Mesodermal cell (in vitro differentiated cells): ENCODE measurements at regions not wholly inside any gene's neighbourhood (a gene's known extent, or its start where the extent isn't known, plus 50 kb on each side); places are given as distances from the start of the nearest gene placed in this dataset.

Experiments
- H3K27ac ChIP-seq: 2 replicates; pipeline ENCODE4 v1.7.0; 2013; ENCODE audit warnings: mild to moderate bottlenecking, low read depth, low read length, moderate library complexity; ENCODE audit not compliant: severe bottlenecking
- H3K36me3 ChIP-seq: 2 replicates; pipeline ENCODE4 v1.7.1; 2013; ENCODE audit warnings: mild to moderate bottlenecking, low read length, moderate library complexity; ENCODE audit not compliant: control insufficient read depth, insufficient read depth
- H3K4me1 ChIP-seq: one replicate; pipeline ENCODE4 v1.7.1; 2013; ENCODE audit warnings: mild to moderate bottlenecking, low read length; ENCODE audit not compliant: insufficient read depth, control insufficient read depth, poor library complexity, severe bottlenecking
- H3K4me3 ChIP-seq: 2 replicates; pipeline ENCODE4 v1.7.0; 2013; ENCODE audit warnings: low read length, control low read depth, mild to moderate bottlenecking; ENCODE audit not compliant: insufficient read depth, poor library complexity, severe bottlenecking; ENCODE audit errors: extremely low read depth
- H3K9me3 ChIP-seq: 2 replicates; pipeline ENCODE4 v1.7.1; 2013; ENCODE audit warnings: mild to moderate bottlenecking, low read length, moderate library complexity; ENCODE audit not compliant: control insufficient read depth
- WGBS, 2 experiments: methylation state at CpG; one replicate each; pipeline ENCODE4 v1.1.5; 2013; ENCODE audit warnings: missing lambda C conversion rate in 2 of 2; ENCODE audit not compliant: insufficient coverage in 2 of 2; 5-methylcytosine and 5-hydroxymethylcytosine counted together

DNA sequence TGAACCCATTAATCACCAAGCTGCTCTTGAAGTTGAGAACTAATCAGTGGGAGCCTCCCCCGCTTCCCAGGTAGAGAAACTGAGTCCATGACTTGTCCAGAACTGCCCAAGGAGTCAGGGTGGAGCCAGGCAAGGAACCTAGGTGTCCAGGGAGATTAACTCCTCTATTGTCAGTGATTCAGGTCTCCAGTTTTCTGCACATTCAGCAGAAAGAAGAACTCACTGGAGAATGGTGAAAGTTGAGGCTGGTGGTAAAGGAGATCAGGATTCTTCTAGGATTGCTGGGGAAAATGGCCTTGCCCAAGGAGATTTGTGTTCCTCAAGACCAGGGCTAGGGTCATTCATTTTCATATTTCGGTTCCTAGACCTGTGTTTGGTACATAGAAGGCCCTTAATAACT, 87.2 kb upstream of the CISTR start:
- WGBS, 2 experiments = 80 to 90% methylated on average over 2 of the region's 2 CpGs
- H3K36me3 ChIP-seq = no peaks in the 10 kb centered on the region
- no peak overlapping the region for H3K4me3 ChIP-seq
- H3K27ac ChIP-seq = no peak overlapping the region
- H3K9me3 ChIP-seq = no peaks in the 10 kb centered on the region
- no peaks in the 10 kb centered on the region for H3K4me1 ChIP-seq

- no peaks in the 10 kb centered on the region for H3K36me3 ChIP-seq
- no peaks in the 10 kb centered on the region for H3K9me3 ChIP-seq
- H3K4me3 ChIP-seq = no peak overlapping the region
- H3K27ac ChIP-seq = no peak overlapping the region
- no peaks in the 10 kb centered on the region for H3K4me1 ChIP-seq
- 90 to 91% methylated on average over 3 to 4 of the region's 4 CpGs for WGBS, 2 experiments
These were observed 88.5 kb upstream of the CISTR start for GRCh38 chr12:53840316-53840715.

GRCh38 chr12:53842686-53843085, 90.9 kb upstream of the CISTR start:
- Histone ChIP-seq H3K4me1 (no peaks in the 10 kb centered on the region), H3K27ac (no peak overlapping the region), H3K9me3 (no peaks in the 10 kb centered on the region), H3K4me3 (no peak overlapping the region), H3K36me3 (no peaks in the 10 kb centered on the region)
- 80% methylated on average over 3 of the region's 6 CpGs; no CpG with 5 or more reads in 1 of the 2 experiments for WGBS, 2 experiments

DNA sequence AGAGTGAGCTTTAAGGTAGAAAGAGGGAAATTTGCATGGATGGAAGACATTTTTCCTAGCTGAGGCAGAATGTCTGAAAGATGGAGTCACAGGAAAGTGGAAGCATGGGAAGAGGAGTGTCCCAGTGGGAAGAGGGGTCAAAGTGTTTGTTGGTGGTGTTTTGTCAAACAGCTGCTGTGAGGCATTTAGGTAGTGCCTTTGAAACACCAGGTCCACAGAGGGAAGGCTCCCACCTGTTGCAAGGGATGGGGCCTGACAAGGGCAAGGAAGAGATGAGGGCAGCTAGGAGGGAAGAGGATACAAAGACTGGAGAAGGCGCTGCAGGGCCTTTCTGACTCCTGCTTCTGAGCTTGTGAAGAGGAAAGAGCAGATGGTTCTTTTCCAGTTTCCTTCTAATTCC, 91.8 kb upstream of the CISTR start:
- H3K36me3 ChIP-seq = no peaks in the 10 kb centered on the region
- 83 to 100% methylated on average over 1 of the region's 1 CpG for WGBS, 2 experiments
- H3K4me1 ChIP-seq = no peaks in the 10 kb centered on the region
- no peak overlapping the region for H3K4me3 ChIP-seq
- no peaks in the 10 kb centered on the region for H3K9me3 ChIP-seq
- no peak overlapping the region for H3K27ac ChIP-seq

- Histone ChIP-seq H3K4me3 (no peak overlapping the region), H3K36me3 (no peaks in the 10 kb centered on the region), H3K9me3 (no peaks in the 10 kb centered on the region), H3K27ac (no peak overlapping the region), H3K4me1 (no peaks in the 10 kb centered on the region)
- 86 to 100% methylated on average over 1 of the region's 5 CpGs for WGBS, 2 experiments
These were observed 93.4 kb upstream of the HOXC13 start for GRCh38 chr12:53844994-53845844.

- Histone ChIP-seq H3K27ac (no peak overlapping the region), H3K4me3 (no peak overlapping the region), H3K36me3 (no peaks in the 10 kb centered on the region), H3K4me1 (no peaks in the 10 kb centered on the region), H3K9me3 (no peaks in the 10 kb centered on the region)
- 100% methylated on average over 1 to 2 of the region's 5 CpGs for WGBS, 2 experiments
These were observed 92.7 kb upstream of the HOXC13 start for GRCh38 chr12:53845932-53846331.

- Histone ChIP-seq H3K9me3 (no peaks in the 10 kb centered on the region), H3K36me3 (no peaks in the 10 kb centered on the region), H3K27ac (no peak overlapping the region), H3K4me3 (no peak overlapping the region), H3K4me1 (no peaks in the 10 kb centered on the region)
- WGBS, 2 experiments = 40 to 44% methylated on average over 1 to 2 of the region's 8 CpGs
These were observed 89.5 kb upstream of the HOXC13 start for GRCh38 chr12:53849113-53849512.

- H3K4me3 ChIP-seq = no peak overlapping the region
- H3K27ac ChIP-seq = no peak overlapping the region
- no peaks in the 10 kb centered on the region for H3K9me3 ChIP-seq
- no peaks in the 10 kb centered on the region for H3K4me1 ChIP-seq
- no peaks in the 10 kb centered on the region for H3K36me3 ChIP-seq
These were observed 89.0 kb upstream of the HOXC13 start for GRCh38 chr12:53849656-53850055.

GRCh38 chr12:53852061-53852460, 86.6 kb upstream of the HOXC13 start:
- Histone ChIP-seq H3K27ac (no peak overlapping the region), H3K4me3 (no peak overlapping the region), H3K9me3 (no peaks in the 10 kb centered on the region), H3K4me1 (no peaks in the 10 kb centered on the region), H3K36me3 (no peaks in the 10 kb centered on the region)
- 60 to 94% methylated on average over 1 to 2 of the region's 6 CpGs for WGBS, 2 experiments

GRCh38 chr12:53852992-53853391, 85.6 kb upstream of the HOXC13 start:
- Histone ChIP-seq H3K36me3 (no peaks in the 10 kb centered on the region), H3K9me3 (no peaks in the 10 kb centered on the region), H3K4me1 (no peaks in the 10 kb centered on the region), H3K4me3 (no peak overlapping the region), H3K27ac (no peak overlapping the region)

- no peak overlapping the region for H3K4me3 ChIP-seq
- WGBS, 2 experiments = 40% methylated on average over 1 of the region's 3 CpGs; no CpG with 5 or more reads in 1 of the 2 experiments
- no peaks in the 10 kb centered on the region for H3K9me3 ChIP-seq
- no peaks in the 10 kb centered on the region for H3K36me3 ChIP-seq
- H3K27ac ChIP-seq = no peak overlapping the region
- H3K4me1 ChIP-seq = no peaks in the 10 kb centered on the region
These were observed 83.8 kb upstream of the HOXC13 start for GRCh38 chr12:53854701-53855316.
